Amniotic epithelial cell (primary cell): ENCODE measurements at regions not wholly inside any gene's neighbourhood (a gene's known extent, or its start where the extent isn't known, plus 50 kb on each side); places are given as distances from the start of the nearest gene placed in this dataset.
"Not testable (repeated sequence)": the region's sequence is repeated elsewhere in the genome, so short reads cannot be mapped to it uniquely, and the experiment has no call there.

Experiments used
- DNase-seq: peaks from one replicate; pipeline ENCODE4 v3.0.0-alpha.2; 2010; ENCODE audit warnings: low read depth

GRCh38 chr1:55773211-55773940, 558.2 kb upstream of the USP24 start:
- peak; percentile 37 for DNase-seq

GRCh38 chr1:55768327-55768952, 553.3 kb upstream of the USP24 start:
- DNase-seq = no peak

- DNase-seq = peak; percentile 12
Measured at GRCh38 chr1:55767171-55767570, 552.0 kb upstream of the USP24 start.

GRCh38 chr1:55765505-55765904, 550.3 kb upstream of the USP24 start:
- not testable (repeated sequence) for DNase-seq

GRCh38 chr1:55751776-55752175, 536.6 kb upstream of the USP24 start:
- no peak for DNase-seq

- no peak for DNase-seq
Measured at GRCh38 chr1:55750628-55750995, 535.4 kb upstream of the USP24 start.

- DNase-seq = no peak
Measured at GRCh38 chr1:55749975-55750627, 534.9 kb upstream of the USP24 start.

- no peak for DNase-seq
Measured at GRCh38 chr1:55747408-55747841, 532.3 kb upstream of the USP24 start.

- no peak for DNase-seq
Measured at GRCh38 chr1:55746710-55747109, 531.5 kb upstream of the USP24 start.

GRCh38 chr1:55741516-55741915, 526.4 kb upstream of the USP24 start:
- peak; percentile 62 for DNase-seq

GRCh38 chr1:55735106-55735505, 519.9 kb upstream of the USP24 start:
- DNase-seq = no peak

- peak; percentile 39 for DNase-seq
Measured at GRCh38 chr1:55726994-55727393, 511.8 kb upstream of the USP24 start.

GRCh38 chr1:55725378-55725777, 510.2 kb upstream of the USP24 start:
- peak; percentile 87 for DNase-seq

GRCh38 chr1:55724551-55725325, 509.6 kb upstream of the USP24 start:
- peak; percentile 98 for DNase-seq

GRCh38 chr1:55723001-55723400, 507.8 kb upstream of the USP24 start:
- no peak for DNase-seq

- peak; percentile 35 for DNase-seq
Measured at GRCh38 chr1:55720261-55720660, 505.1 kb upstream of the USP24 start.

- DNase-seq = peak; percentile 98
Measured at GRCh38 chr1:55718758-55719671, 503.9 kb upstream of the USP24 start.

GRCh38 chr1:55717111-55717510, 501.9 kb upstream of the USP24 start:
- DNase-seq = no peak

GRCh38 chr1:55716610-55717009, 501.4 kb upstream of the USP24 start:
- peak; percentile 88 for DNase-seq

GRCh38 chr1:55716151-55716550, 501.0 kb upstream of the USP24 start:
- peak; percentile 75 for DNase-seq

GRCh38 chr1:55714230-55714629, 499.1 kb upstream of the USP24 start:
- no peak for DNase-seq
